HL-60 (cell line): ENCODE measurements at regions not wholly inside any gene's neighbourhood (a gene's known extent, or its start where the extent isn't known, plus 50 kb on each side); places are given as distances from the start of the nearest gene placed in this dataset.

ENCODE experiments used
- DNase-seq, 2 experiments: peaks; one replicate each; pipeline ENCODE4 v3.0.0-alpha.2; 2010 to 2020; ENCODE audit warnings: low read depth in 1 of 2, low spot score in 1 of 2
- H3K27ac ChIP-seq: fragments of 250-450 bp; sonication (Bioruptor Pico); replicated peaks from 2 replicates; pipeline ENCODE4 v1.5.1; 2020; ENCODE audit warnings: mild to moderate bottlenecking, moderate library complexity
- H3K27me3 ChIP-seq: fragments of 250-450 bp; sonication (Bioruptor Pico); 2 replicates; pipeline ENCODE4 v1.5.1; 2021; ENCODE audit warnings: mild to moderate bottlenecking, moderate library complexity; ENCODE audit not compliant: insufficient read depth, poor library complexity, severe bottlenecking
- H3K4me3 ChIP-seq: replicated peaks from 2 replicates; pipeline ENCODE4 v1.5.1; 2011; ENCODE audit warnings: mild to moderate bottlenecking, control low read depth, low read length; ENCODE audit not compliant: insufficient read depth
- GABPA ChIP-seq: IDR thresholded peaks from 2 replicates; pipeline ENCODE4 v1.6.1; 2012; ENCODE audit warnings: low read depth
- POLR2AphosphoS5 ChIP-seq: IDR thresholded peaks from 2 replicates; pipeline ENCODE4 v1.6.1; 2012; ENCODE audit warnings: low read depth
- SPI1 ChIP-seq: IDR thresholded peaks from 2 replicates; pipeline ENCODE4 v1.6.1; 2012; ENCODE audit warnings: low read depth, mild to moderate bottlenecking, borderline replicate concordance
- TF ChIP-seq, protein P1 (sequence below): IDR thresholded peaks from 2 replicates; pipeline ENCODE4 v1.6.1; 2012; ENCODE audit warnings: low read depth; ENCODE audit not compliant: insufficient replicate concordance
- TF ChIP-seq, protein P2 (sequence below): IDR thresholded peaks from one replicate; pipeline ENCODE4 v1.5.1; 2011; ENCODE audit warnings: low read length, control low read depth, inconsistent platforms; ENCODE audit not compliant: insufficient read depth

DNA sequence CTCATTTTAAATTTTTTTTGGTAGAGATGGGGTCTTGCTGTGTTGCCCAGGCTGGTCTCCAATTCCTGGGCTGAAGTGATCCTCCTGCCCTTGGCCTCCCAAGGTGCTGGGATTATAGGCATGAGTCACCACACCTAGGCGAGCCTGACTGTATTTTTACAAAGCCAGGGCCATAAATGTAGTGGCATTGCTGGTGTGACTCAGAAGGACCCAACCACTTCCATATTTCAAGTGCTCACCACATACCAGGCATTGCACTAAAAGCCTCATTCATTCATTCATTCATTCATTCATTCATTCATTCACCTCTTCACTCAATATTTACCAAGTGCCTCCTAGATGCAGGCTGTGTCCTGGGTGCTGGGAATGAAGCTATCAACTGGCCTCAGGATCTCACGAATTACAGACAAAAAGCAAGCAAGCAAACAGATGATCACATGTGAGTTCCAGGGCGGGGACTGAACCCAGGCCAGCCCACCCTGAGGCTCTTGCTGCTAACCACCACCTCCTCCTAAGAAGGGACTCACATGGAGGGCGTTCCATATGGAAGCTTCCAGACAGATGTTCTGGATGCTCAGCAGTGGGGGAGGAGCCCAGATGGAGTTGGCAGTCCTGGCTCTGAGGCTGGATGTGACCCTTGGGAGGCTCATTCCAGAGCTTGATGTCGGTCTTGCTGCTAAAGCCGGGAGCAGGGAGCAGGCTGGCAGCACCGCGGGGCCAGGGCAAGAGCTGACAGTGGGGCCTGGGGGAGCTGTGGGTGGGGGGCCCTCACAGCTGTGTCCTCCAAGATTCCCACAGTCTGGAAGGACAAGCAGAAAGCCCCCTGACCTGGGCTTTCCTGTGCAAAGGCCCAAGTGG, 158.8 kb downstream of the CTTN start:
- Histone ChIP-seq H3K4me3 (no peak overlapping the region), H3K27me3 (peaks cover 2% of the 10 kb centered on the region), H3K27ac (no peak overlapping the region)
- TF ChIP-seq GABPA (no peak), SPI1 (peak; percentile 62; the same call in 1 of the 2 replicates), POLR2AphosphoS5 (no peak)
- TF ChIP-seq, protein P1, sequence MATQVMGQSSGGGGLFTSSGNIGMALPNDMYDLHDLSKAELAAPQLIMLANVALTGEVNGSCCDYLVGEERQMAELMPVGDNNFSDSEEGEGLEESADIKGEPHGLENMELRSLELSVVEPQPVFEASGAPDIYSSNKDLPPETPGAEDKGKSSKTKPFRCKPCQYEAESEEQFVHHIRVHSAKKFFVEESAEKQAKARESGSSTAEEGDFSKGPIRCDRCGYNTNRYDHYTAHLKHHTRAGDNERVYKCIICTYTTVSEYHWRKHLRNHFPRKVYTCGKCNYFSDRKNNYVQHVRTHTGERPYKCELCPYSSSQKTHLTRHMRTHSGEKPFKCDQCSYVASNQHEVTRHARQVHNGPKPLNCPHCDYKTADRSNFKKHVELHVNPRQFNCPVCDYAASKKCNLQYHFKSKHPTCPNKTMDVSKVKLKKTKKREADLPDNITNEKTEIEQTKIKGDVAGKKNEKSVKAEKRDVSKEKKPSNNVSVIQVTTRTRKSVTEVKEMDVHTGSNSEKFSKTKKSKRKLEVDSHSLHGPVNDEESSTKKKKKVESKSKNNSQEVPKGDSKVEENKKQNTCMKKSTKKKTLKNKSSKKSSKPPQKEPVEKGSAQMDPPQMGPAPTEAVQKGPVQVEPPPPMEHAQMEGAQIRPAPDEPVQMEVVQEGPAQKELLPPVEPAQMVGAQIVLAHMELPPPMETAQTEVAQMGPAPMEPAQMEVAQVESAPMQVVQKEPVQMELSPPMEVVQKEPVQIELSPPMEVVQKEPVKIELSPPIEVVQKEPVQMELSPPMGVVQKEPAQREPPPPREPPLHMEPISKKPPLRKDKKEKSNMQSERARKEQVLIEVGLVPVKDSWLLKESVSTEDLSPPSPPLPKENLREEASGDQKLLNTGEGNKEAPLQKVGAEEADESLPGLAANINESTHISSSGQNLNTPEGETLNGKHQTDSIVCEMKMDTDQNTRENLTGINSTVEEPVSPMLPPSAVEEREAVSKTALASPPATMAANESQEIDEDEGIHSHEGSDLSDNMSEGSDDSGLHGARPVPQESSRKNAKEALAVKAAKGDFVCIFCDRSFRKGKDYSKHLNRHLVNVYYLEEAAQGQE: no peak
- TF ChIP-seq, protein P2, sequence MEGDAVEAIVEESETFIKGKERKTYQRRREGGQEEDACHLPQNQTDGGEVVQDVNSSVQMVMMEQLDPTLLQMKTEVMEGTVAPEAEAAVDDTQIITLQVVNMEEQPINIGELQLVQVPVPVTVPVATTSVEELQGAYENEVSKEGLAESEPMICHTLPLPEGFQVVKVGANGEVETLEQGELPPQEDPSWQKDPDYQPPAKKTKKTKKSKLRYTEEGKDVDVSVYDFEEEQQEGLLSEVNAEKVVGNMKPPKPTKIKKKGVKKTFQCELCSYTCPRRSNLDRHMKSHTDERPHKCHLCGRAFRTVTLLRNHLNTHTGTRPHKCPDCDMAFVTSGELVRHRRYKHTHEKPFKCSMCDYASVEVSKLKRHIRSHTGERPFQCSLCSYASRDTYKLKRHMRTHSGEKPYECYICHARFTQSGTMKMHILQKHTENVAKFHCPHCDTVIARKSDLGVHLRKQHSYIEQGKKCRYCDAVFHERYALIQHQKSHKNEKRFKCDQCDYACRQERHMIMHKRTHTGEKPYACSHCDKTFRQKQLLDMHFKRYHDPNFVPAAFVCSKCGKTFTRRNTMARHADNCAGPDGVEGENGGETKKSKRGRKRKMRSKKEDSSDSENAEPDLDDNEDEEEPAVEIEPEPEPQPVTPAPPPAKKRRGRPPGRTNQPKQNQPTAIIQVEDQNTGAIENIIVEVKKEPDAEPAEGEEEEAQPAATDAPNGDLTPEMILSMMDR: no peak
- peak; percentile 6 to 24 for DNase-seq

DNA sequence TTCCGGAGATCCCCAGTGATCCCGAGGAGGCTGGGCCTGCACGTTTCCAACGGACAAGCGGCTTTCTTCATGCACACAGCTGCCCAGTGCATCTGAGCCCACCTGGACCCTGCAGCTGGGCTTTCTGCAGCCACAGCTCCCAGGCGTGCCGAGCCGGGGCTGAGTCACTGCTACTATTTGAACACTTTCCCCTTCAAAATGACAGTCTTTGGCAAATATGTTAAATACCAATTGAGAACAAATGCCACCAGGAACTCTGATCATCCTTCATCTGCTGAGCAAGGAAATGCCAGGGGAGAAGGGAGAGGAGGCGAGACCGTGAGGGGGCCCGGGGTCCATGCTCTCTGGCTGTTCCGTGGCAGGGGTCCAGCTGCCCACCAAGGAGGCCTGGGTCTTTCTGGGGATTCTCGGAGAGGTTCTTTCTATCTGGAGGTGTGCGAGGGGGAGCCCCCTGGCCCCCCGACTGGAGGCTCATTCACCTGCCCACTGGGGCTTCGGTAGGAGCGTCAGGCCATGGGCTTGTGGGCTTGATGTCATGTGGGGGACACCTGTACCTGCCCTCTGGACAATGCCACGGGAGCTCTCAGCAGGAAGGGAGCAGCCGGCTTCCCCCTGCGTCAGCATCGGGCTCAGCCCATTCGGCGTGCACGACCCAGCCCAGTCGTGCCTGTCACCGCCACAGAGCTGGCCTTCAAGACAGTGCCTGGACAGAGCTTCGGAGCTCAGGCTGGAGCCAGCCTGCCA, 159.6 kb downstream of the CTTN start:
- no peak for DNase-seq
- no peak overlapping the region for H3K4me3 ChIP-seq
- H3K27ac ChIP-seq: no peak overlapping the region
- TF ChIP-seq, protein P1: no peak
- TF ChIP-seq SPI1 (no peak), POLR2AphosphoS5 (no peak), GABPA (no peak)
- TF ChIP-seq, protein P2: no peak
- H3K27me3 ChIP-seq: peaks cover 4% of the 10 kb centered on the region

DNA sequence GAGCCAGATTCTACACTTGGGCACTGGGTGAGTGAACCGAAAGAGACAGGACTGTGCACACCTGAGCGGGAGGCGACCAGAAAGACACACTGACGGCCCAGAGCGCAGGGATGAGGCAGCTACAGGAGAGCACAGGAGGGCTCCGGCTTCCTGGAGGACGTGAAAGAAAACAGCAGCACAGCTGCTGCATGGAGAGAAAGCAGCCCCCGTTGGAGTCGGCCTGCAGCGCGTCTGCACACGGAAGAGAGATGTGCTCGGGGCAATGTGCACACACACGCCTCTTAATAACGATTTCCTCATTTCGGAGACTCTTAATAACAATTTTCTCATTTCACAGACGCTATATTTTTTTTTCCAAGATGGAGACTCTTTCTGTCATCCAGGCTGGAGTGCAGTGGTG, 160.4 kb downstream of the CTTN start:
- no peak overlapping the region for H3K4me3 ChIP-seq
- no peak overlapping the region for H3K27ac ChIP-seq
- no peak for DNase-seq
- TF ChIP-seq, protein P1: no peak
- no peak for TF ChIP-seq SPI1
- TF ChIP-seq POLR2AphosphoS5: no peak
- TF ChIP-seq GABPA: no peak
- TF ChIP-seq, protein P2: no peak
- H3K27me3 ChIP-seq: peaks cover 4% of the 10 kb centered on the region
